OCI-LY1 (cell line): ENCODE measurements at regions not wholly inside any gene's neighbourhood (a gene's known extent, or its start where the extent isn't known, plus 50 kb on each side); places are given as distances from the start of the nearest gene placed in this dataset.
"Not testable (repeated sequence)": the region's sequence is repeated elsewhere in the genome, so short reads cannot be mapped to it uniquely, and the experiment has no call there.

Source experiments
- H2AFZ ChIP-seq: fragments of 200-600 bp; sonication (generic), shearing (Covaris generic); 2 replicates; pipeline ENCODE4 v1.6.0; 2014; ENCODE audit warnings: antibody characterized with exemption, mild to moderate bottlenecking, low read length
- H3F3A ChIP-seq: fragments of 200-600 bp; sonication (generic), shearing (Covaris generic); 2 replicates; pipeline ENCODE4 v1.6.0; 2014; ENCODE audit warnings: mild to moderate bottlenecking, antibody characterized with exemption, low read length, moderate library complexity; ENCODE audit not compliant: insufficient read depth
- H3K27ac ChIP-seq: fragments of 200-600 bp; sonication (generic); 2 replicates; pipeline ENCODE4 v1.5.1; 2014; ENCODE audit warnings: low read length, mixed run types, mild to moderate bottlenecking, low read depth; ENCODE audit not compliant: poor library complexity, severe bottlenecking
- H3K27me3 ChIP-seq: fragments of 200-600 bp; sonication (generic); 2 replicates; pipeline ENCODE4 v1.6.0; 2014; ENCODE audit warnings: antibody characterized with exemption, mild to moderate bottlenecking, low read length, moderate library complexity; ENCODE audit not compliant: insufficient read depth
- H3K36me3 ChIP-seq: fragments of 200-600 bp; sonication (generic); 2 replicates; pipeline ENCODE4 v1.6.1; 2014; ENCODE audit warnings: mild to moderate bottlenecking, antibody characterized with exemption, low read length, moderate library complexity, mixed read lengths; ENCODE audit not compliant: insufficient read depth
- H3K4me1 ChIP-seq: fragments of 200-600 bp; sonication (generic); 2 replicates; pipeline ENCODE4 v1.5.1; 2014; ENCODE audit warnings: mild to moderate bottlenecking, low read length, moderate library complexity; ENCODE audit not compliant: insufficient read depth, severe bottlenecking
- H3K4me2 ChIP-seq: fragments of 200-600 bp; sonication (generic), shearing (Covaris generic); 2 replicates; pipeline ENCODE4 v1.6.1; 2014; ENCODE audit warnings: low read length
- H3K4me3 ChIP-seq: fragments of 200-600 bp; sonication (generic); 2 replicates; pipeline ENCODE4 v1.5.1; 2014; ENCODE audit warnings: low read length, low read depth, mild to moderate bottlenecking, mixed read lengths; ENCODE audit not compliant: poor library complexity, severe bottlenecking
- H3K79me2 ChIP-seq: fragments of 200-600 bp; shearing (Covaris generic); 2 replicates; pipeline ENCODE4 v1.6.1; 2016; ENCODE audit warnings: mixed run types, low read length, mixed read lengths; ENCODE audit not compliant: insufficient read depth
- H3K9ac ChIP-seq: fragments of 200-600 bp; sonication (generic), shearing (Covaris generic); 2 replicates; pipeline ENCODE4 v1.6.1; 2014; ENCODE audit warnings: mild to moderate bottlenecking, low read length, mixed read lengths
- H3K9me2 ChIP-seq: fragments of 200-600 bp; sonication (generic), shearing (Covaris generic); 2 replicates; pipeline ENCODE4 v1.6.1; 2014; ENCODE audit warnings: low read depth, mild to moderate bottlenecking, low read length, mixed read lengths
- H3K9me3 ChIP-seq: fragments of 200-600 bp; shearing (Covaris generic); 2 replicates; pipeline ENCODE4 v1.6.1; 2014; ENCODE audit warnings: low read length, mixed read lengths
- H4K20me1 ChIP-seq: fragments of 200-600 bp; sonication (generic), shearing (Covaris generic); 2 replicates; pipeline ENCODE4 v1.6.0; 2016; ENCODE audit warnings: mild to moderate bottlenecking, low read length; ENCODE audit not compliant: insufficient read depth
- EZH2 ChIP-seq: fragments of 200-600 bp; sonication (generic), shearing (Covaris generic); IDR thresholded peaks from 2 replicates; pipeline ENCODE4 v1.8.0; 2017; ENCODE audit warnings: borderline replicate concordance, mixed run types, mild to moderate bottlenecking, antibody characterized with exemption, low read length, moderate library complexity, mixed read lengths
- TF ChIP-seq, protein P1 (sequence below): fragments of 200-600 bp; sonication (generic), shearing (Covaris generic); IDR thresholded peaks from 2 replicates; pipeline ENCODE4 v1.5.1; 2017; ENCODE audit warnings: mild to moderate bottlenecking, antibody characterized with exemption, low read length, moderate library complexity, mixed read lengths

DNA sequence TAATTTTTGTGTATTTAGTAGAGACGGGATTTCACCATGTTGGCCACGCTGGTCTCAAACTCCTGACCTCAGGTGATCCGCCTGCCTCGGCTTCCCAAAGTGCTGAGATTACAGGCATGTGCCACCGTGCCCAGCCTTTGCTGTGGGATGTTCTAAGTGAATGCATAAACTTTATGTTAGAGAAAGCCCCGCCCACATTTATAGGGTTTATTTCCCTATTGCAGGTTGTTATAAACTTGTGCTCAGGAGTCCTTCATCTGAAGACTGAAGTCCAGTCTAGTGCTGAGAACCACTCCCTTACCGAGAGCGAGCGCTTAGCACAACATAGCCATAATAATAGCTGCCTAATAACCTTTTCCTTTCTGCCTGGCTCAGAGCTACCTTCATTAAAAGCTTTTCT, 75.4 kb upstream of the ZNF217 start:
- H3K27me3 ChIP-seq, result no peaks in the 10 kb centered on the region
- H3K36me3 ChIP-seq, result no peaks in the 10 kb centered on the region
- no peaks in the 10 kb centered on the region for H4K20me1 ChIP-seq
- H2AFZ ChIP-seq, result no peak overlapping the region
- no peak for TF ChIP-seq EZH2
- TF ChIP-seq, protein P1, sequence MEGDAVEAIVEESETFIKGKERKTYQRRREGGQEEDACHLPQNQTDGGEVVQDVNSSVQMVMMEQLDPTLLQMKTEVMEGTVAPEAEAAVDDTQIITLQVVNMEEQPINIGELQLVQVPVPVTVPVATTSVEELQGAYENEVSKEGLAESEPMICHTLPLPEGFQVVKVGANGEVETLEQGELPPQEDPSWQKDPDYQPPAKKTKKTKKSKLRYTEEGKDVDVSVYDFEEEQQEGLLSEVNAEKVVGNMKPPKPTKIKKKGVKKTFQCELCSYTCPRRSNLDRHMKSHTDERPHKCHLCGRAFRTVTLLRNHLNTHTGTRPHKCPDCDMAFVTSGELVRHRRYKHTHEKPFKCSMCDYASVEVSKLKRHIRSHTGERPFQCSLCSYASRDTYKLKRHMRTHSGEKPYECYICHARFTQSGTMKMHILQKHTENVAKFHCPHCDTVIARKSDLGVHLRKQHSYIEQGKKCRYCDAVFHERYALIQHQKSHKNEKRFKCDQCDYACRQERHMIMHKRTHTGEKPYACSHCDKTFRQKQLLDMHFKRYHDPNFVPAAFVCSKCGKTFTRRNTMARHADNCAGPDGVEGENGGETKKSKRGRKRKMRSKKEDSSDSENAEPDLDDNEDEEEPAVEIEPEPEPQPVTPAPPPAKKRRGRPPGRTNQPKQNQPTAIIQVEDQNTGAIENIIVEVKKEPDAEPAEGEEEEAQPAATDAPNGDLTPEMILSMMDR, result no peak
- H3K4me1 ChIP-seq, result peaks cover 12% of the 10 kb centered on the region
- no peaks in the 10 kb centered on the region for H3K9me2 ChIP-seq
- H3K27ac ChIP-seq, result peak overlapping the region; percentile 27
- no peak overlapping the region for H3K4me3 ChIP-seq
- H3K9ac ChIP-seq, result no peak overlapping the region
- H3F3A ChIP-seq, result no peaks in the 10 kb centered on the region
- no peaks in the 10 kb centered on the region for H3K79me2 ChIP-seq
- H3K4me2 ChIP-seq, result no peak overlapping the region
- no peaks in the 10 kb centered on the region for H3K9me3 ChIP-seq

DNA sequence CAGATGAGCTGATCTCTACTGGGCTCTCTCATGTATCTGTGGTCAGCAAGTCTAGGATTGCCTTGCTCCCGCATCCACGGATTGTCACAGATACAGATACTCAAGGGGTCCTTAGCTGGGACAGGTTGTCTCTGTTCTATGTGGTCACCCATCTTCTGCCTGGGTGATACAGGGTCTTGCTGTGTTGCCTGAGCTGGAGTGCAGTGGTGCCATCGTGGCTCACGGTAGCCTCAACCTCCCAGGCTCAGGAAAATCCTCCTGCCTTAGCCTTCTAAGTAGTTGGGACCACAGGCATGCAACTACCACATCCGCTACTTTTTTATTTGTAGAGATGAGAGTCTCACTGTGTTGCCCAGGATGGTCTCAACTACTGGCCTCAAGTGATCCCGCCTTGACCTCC, 72.5 kb upstream of the ZNF217 start:
- no peaks in the 10 kb centered on the region for H3K27me3 ChIP-seq
- H3K4me2 ChIP-seq, result no peak overlapping the region
- no peaks in the 10 kb centered on the region for H4K20me1 ChIP-seq
- H3K9me2 ChIP-seq, result no peaks in the 10 kb centered on the region
- H3K27ac ChIP-seq, result peak overlapping the region; percentile 25
- no peaks in the 10 kb centered on the region for H3K79me2 ChIP-seq
- H3K4me3 ChIP-seq, result no peak overlapping the region
- TF ChIP-seq, protein P1, result no peak
- no peak for TF ChIP-seq EZH2
- no peaks in the 10 kb centered on the region for H3F3A ChIP-seq
- no peaks in the 10 kb centered on the region for H3K36me3 ChIP-seq
- no peaks in the 10 kb centered on the region for H3K9me3 ChIP-seq
- H2AFZ ChIP-seq, result no peak overlapping the region
- peaks cover 25% of the 10 kb centered on the region for H3K4me1 ChIP-seq
- H3K9ac ChIP-seq, result no peak overlapping the region

DNA sequence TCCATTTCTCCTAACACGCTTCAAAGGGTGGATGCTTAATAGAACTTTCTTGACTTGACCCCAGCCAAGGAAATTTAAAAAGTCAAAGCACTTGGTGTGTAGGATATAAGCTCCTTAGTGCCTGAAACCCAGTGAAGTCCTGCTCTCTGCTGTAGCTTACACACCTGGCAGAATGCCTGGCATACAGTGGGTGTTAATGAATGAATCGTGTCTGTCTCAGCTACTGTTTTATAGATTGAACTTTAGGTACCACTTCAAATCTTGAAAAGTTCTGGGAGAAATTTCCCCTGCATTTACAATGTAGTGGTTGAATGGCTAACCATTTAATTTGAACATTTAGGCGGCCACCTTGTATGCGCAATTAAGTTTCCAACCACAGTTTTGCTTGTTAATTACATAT, 70.5 kb upstream of the ZNF217 start:
- TF ChIP-seq EZH2, result no peak
- TF ChIP-seq, protein P1, result no peak
- H3K27ac ChIP-seq, result peak overlapping the region; percentile 86

DNA sequence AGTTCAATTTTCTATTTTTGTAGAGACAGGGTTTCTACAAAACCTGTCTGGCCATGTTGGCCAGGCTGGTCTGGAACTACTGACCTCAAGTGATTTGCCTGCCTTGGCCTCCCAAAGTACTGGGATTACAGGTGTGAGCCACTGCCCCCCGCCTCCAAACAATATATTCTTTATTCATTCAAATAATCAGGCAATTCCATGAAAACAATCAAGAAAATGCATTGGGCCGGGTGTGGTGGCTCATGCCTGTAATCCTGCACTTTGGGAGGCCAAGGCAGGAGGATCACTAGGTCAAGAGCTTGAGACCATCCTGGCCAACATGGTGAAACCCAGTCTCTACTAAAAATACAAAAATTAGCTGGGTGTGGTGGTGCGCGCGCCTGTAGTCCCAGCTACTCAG, 69.9 kb upstream of the ZNF217 start:
- not testable (repeated sequence) for H3K4me3 ChIP-seq, H3K4me2 ChIP-seq, H3K9ac ChIP-seq, H3K9me2 ChIP-seq, H4K20me1 ChIP-seq, H2AFZ ChIP-seq, H3K36me3 ChIP-seq, H3K27me3 ChIP-seq, H3K79me2 ChIP-seq, H3K9me3 ChIP-seq, H3F3A ChIP-seq
- peak overlapping the region; percentile 86 for H3K27ac ChIP-seq
- peaks cover 51% of the 10 kb centered on the region for H3K4me1 ChIP-seq

More for the DNA sequence above, 70.5 kb upstream of the ZNF217 start:
- Histone ChIP-seq H3K79me2 (no peaks in the 10 kb centered on the region), H3K9me2 (no peaks in the 10 kb centered on the region), H3K27me3 (no peaks in the 10 kb centered on the region), H3K4me1 (peaks cover 45% of the 10 kb centered on the region), H2AFZ (peak overlapping the region; percentile 5; the same call in 1 of the 2 replicates), H4K20me1 (no peaks in the 10 kb centered on the region), H3K4me3 (no peak overlapping the region), H3K9me3 (no peaks in the 10 kb centered on the region), H3K4me2 (peak overlapping the region; percentile 40), H3K36me3 (no peaks in the 10 kb centered on the region), H3K9ac (peak overlapping the region; percentile 40), H3F3A (no peaks in the 10 kb centered on the region)
